GM18867 (cell line): ENCODE measurements at regions not wholly inside any gene's neighbourhood (a gene's known extent, or its start where the extent isn't known, plus 50 kb on each side); places are given as distances from the start of the nearest gene placed in this dataset.
"Not testable (repeated sequence)": the region's sequence is repeated elsewhere in the genome, so short reads cannot be mapped to it uniquely, and the experiment has no call there.

Source experiments
- ATAC-seq: cut with Tn5 transposase; IDR thresholded peaks from one replicate; pipeline ENCODE4 v1.9.1; 2021; ENCODE audit warnings: mild to moderate bottlenecking, moderate library complexity; ENCODE audit not compliant: unreplicated experiment

- ATAC-seq = no peak
Observed at GRCh38 chr2:75390169-75390568, 170.6 kb downstream of the EVA1A start.

- no peak for ATAC-seq
Observed at GRCh38 chr2:75389271-75389670, 171.5 kb downstream of the EVA1A start.

GRCh38 chr2:75381032-75381431 lies 179.7 kb downstream of the EVA1A start:
- no peak for ATAC-seq

- ATAC-seq = no peak
Observed at GRCh38 chr2:75379476-75380210, 180.3 kb upstream of the TACR1 start.

- no peak for ATAC-seq
Observed at GRCh38 chr2:75375646-75376582, 176.6 kb upstream of the TACR1 start.

- ATAC-seq = not testable (repeated sequence)
Observed at GRCh38 chr2:75374414-75374957, 175.2 kb upstream of the TACR1 start.

- no peak for ATAC-seq
Observed at GRCh38 chr2:75367401-75367800, 168.1 kb upstream of the TACR1 start.

- no peak for ATAC-seq
Observed at GRCh38 chr2:75361486-75361885, 162.2 kb upstream of the TACR1 start.

- ATAC-seq = no peak
Observed at GRCh38 chr2:75360945-75361344, 161.6 kb upstream of the TACR1 start.

- ATAC-seq = no peak
Observed at GRCh38 chr2:75356865-75357264, 157.5 kb upstream of the TACR1 start.

- ATAC-seq = no peak
Observed at GRCh38 chr2:75353131-75353530, 153.8 kb upstream of the TACR1 start.

- no peak for ATAC-seq
Observed at GRCh38 chr2:75348307-75348706, 149.0 kb upstream of the TACR1 start.

GRCh38 chr2:75344146-75344545 lies 144.8 kb upstream of the TACR1 start:
- ATAC-seq = no peak

GRCh38 chr2:75342504-75343175 lies 143.3 kb upstream of the TACR1 start:
- peak; percentile 79 for ATAC-seq

GRCh38 chr2:75340560-75340959 lies 141.2 kb upstream of the TACR1 start:
- no peak for ATAC-seq

GRCh38 chr2:75338461-75338860 lies 139.1 kb upstream of the TACR1 start:
- ATAC-seq = no peak

- ATAC-seq = no peak
Observed at GRCh38 chr2:75337619-75338018, 138.3 kb upstream of the TACR1 start.

- no peak for ATAC-seq
Observed at GRCh38 chr2:75337016-75337415, 137.7 kb upstream of the TACR1 start.

- no peak for ATAC-seq
Observed at GRCh38 chr2:75336451-75336850, 137.1 kb upstream of the TACR1 start.

GRCh38 chr2:75334076-75334475 lies 134.8 kb upstream of the TACR1 start:
- ATAC-seq = no peak

- ATAC-seq = no peak
Observed at GRCh38 chr2:75333646-75334045, 134.3 kb upstream of the TACR1 start.
